ENCODE measurements at regions not wholly inside any gene's neighbourhood (a gene's known extent, or its start where the extent isn't known, plus 50 kb on each side); places are given as distances from the start of the nearest gene placed in this dataset.

GRCh38 chr3:94607778-94608177, 544.9 kb downstream of the NSUN3 start:
- H3K27me3 Mint-ChIP-seq (ENCODE audit: insufficient read depth) = no peaks in the 10 kb centered on the region
- no peaks in the 10 kb centered on the region; the same call in 1 of the 2 replicates for H3K36me3 Mint-ChIP-seq (ENCODE audit: low read depth)
- H3K4me3 Mint-ChIP-seq = no peak overlapping the region
- H3K27ac Mint-ChIP-seq = no peak overlapping the region
- no peak for TF ChIP-seq CTCF (IDR thresholded peaks at IDR 0.05)
- DNase-seq = no peak
- H3K9me3 Mint-ChIP-seq = peaks cover 15% of the 10 kb centered on the region
- no peaks in the 10 kb centered on the region for H3K4me1 Mint-ChIP-seq (ENCODE audit: low read depth)

- no peak for TF ChIP-seq CTCF (IDR thresholded peaks at IDR 0.05)
- no peak overlapping the region for H3K27ac Mint-ChIP-seq
- no peaks in the 10 kb centered on the region for H3K27me3 Mint-ChIP-seq (ENCODE audit: insufficient read depth)
- no peak overlapping the region for H3K4me3 Mint-ChIP-seq
- DNase-seq = no peak
- H3K4me1 Mint-ChIP-seq (ENCODE audit: low read depth) = no peaks in the 10 kb centered on the region
- peaks cover 9% of the 10 kb centered on the region for H3K9me3 Mint-ChIP-seq
- H3K36me3 Mint-ChIP-seq (ENCODE audit: low read depth) = no peaks in the 10 kb centered on the region; the same call in 1 of the 2 replicates
These were observed 547.0 kb downstream of the NSUN3 start for GRCh38 chr3:94609908-94610307.

- no peak for TF ChIP-seq CTCF (IDR thresholded peaks at IDR 0.05)
- H3K4me1 Mint-ChIP-seq (ENCODE audit: low read depth) = no peaks in the 10 kb centered on the region
- no peak overlapping the region for H3K27ac Mint-ChIP-seq
- H3K4me3 Mint-ChIP-seq = no peak overlapping the region
- no peaks in the 10 kb centered on the region for H3K27me3 Mint-ChIP-seq (ENCODE audit: insufficient read depth)
- peaks cover 6% of the 10 kb centered on the region for H3K9me3 Mint-ChIP-seq
- no peak for DNase-seq
- H3K36me3 Mint-ChIP-seq (ENCODE audit: low read depth) = no peaks in the 10 kb centered on the region; the same call in 1 of the 2 replicates
These were observed 548.7 kb downstream of the NSUN3 start for GRCh38 chr3:94611596-94611995.

GRCh38 chr3:94612631-94613030, 549.8 kb downstream of the NSUN3 start:
- TF ChIP-seq CTCF (IDR thresholded peaks at IDR 0.05) = no peak
- peaks cover 6% of the 10 kb centered on the region for H3K9me3 Mint-ChIP-seq
- no peak overlapping the region for H3K27ac Mint-ChIP-seq
- DNase-seq = no peak
- no peaks in the 10 kb centered on the region for H3K4me1 Mint-ChIP-seq (ENCODE audit: low read depth)
- H3K36me3 Mint-ChIP-seq (ENCODE audit: low read depth) = no peaks in the 10 kb centered on the region; the same call in 1 of the 2 replicates
- no peak overlapping the region for H3K4me3 Mint-ChIP-seq
- no peaks in the 10 kb centered on the region for H3K27me3 Mint-ChIP-seq (ENCODE audit: insufficient read depth)

- no peak for TF ChIP-seq CTCF (IDR thresholded peaks at IDR 0.05)
- no peak overlapping the region for H3K4me3 Mint-ChIP-seq
- H3K9me3 Mint-ChIP-seq = peaks cover 5% of the 10 kb centered on the region; the same call in 1 of the 2 replicates
- no peaks in the 10 kb centered on the region for H3K27me3 Mint-ChIP-seq (ENCODE audit: insufficient read depth)
- H3K27ac Mint-ChIP-seq = no peak overlapping the region
- no peaks in the 10 kb centered on the region for H3K4me1 Mint-ChIP-seq (ENCODE audit: low read depth)
- no peak for DNase-seq
- H3K36me3 Mint-ChIP-seq (ENCODE audit: low read depth) = no peaks in the 10 kb centered on the region
These were observed 551.3 kb downstream of the NSUN3 start for GRCh38 chr3:94614192-94614591.

All from HFFc6 (cell line).